ENCODE measurements at regions not wholly inside any gene's neighbourhood (a gene's known extent, or its start where the extent isn't known, plus 50 kb on each side); places are given as distances from the start of the nearest gene placed in this dataset.

DNA sequence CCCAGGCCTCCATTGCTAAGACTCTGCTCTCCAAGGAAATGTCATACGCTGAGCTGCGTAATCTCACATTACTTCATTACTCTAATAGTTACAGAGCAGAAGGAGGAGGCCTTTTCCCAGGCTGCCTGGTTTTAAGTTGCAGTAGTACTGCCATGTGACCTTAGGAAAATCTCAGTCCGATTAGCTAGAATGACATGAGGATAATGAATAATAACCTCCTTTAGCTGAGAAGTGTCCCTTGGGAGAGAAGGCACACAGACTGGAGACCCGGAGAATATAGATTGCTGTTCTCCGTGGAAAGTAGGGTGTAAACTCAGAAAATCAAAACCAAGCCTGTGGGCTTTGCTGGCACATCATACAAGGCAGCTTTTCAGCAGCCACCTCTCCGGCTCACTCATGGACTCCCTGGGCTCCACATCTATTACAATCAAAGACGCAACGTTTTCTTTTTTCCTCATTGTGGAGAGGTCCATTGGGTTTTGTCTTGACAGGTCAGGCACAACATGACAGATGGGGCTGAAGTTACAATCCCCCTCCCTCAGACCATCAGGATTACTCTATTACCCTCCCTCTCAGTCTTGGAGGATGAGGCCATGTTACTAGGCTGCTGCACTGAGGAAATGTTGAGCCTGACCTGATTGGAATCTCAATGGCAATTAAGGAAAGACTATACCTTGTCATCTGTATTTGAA, 134.8 kb upstream of the MB21D2 start:
- ChIA-PET CTCF (interaction anchor here (0.9 to 2.2 kb wide), 2 partner anchors 11 to 14 kb away, joined by 3 to 9 read pairs; no protein-coding TSS in a partner anchor), POLR2A (no interaction called here)
- Histone ChIP-seq H3F3A (replicated peaks; ENCODE audit: insufficient read depth) (no peaks in the 10 kb centered on the region), H3K9me2 (no peaks in the 10 kb centered on the region), H3K4me2 (no peak overlapping the region), H4K20me1 (ENCODE audit: insufficient read depth) (no peaks in the 10 kb centered on the region), H3K9me3 (no peaks in the 10 kb centered on the region), H3K4me1 (ENCODE audit: control insufficient read depth in 1 of 2, insufficient read depth in 2 of 2, low read depth in 1 of 2, low read length in 1 of 2) (no peaks in the 10 kb centered on the region), H3K27me3 (ENCODE audit: insufficient read depth) (no peaks in the 10 kb centered on the region; the same call in 1 of the 2 replicates), H3K27ac (ENCODE audit: low read depth in 2 of 2, low read length in 1 of 2) (no peak overlapping the region), H3K4me3 (ENCODE audit: low read depth in 2 of 2, low read length in 1 of 2) (no peak overlapping the region), H3K36me3 (replicated peaks in 1 of 2; ENCODE audit: control insufficient read depth in 1 of 2, insufficient read depth in 2 of 2, low read length in 1 of 2) (no peaks in the 10 kb centered on the region), H3K9ac (no peak overlapping the region), H2AFZ (ENCODE audit: low read depth) (no peak overlapping the region), H3K79me2 (ENCODE audit: insufficient read depth) (no peaks in the 10 kb centered on the region)
- no peak for DNase-seq
- WGBS (ENCODE audit: low lambda C conversion rate): 39% methylated on average over 8 of the region's 8 CpGs
- no peak for TF ChIP-seq SMC3 (IDR thresholded peaks at IDR 0.05; ENCODE audit: low read depth, low read length)
- TF ChIP-seq MXI1 (IDR thresholded peaks at IDR 0.05; ENCODE audit: low read depth, low read length): no peak
- TF ChIP-seq JUND (IDR thresholded peaks at IDR 0.05): no peak
- no peak for TF ChIP-seq EZH2phosphoT487 (IDR thresholded peaks at IDR 0.05; ENCODE audit: borderline replicate concordance, low read depth)
- no peak for TF ChIP-seq NFIC (IDR thresholded peaks at IDR 0.05; ENCODE audit: borderline replicate concordance)
- TF ChIP-seq NRF1 (IDR thresholded peaks at IDR 0.05; ENCODE audit: low read depth, low read length): no peak
- TF ChIP-seq TEAD4 (IDR thresholded peaks at IDR 0.05; ENCODE audit: borderline replicate concordance, insufficient read depth): no peak
- TF ChIP-seq RFX5 (IDR thresholded peaks at IDR 0.05; ENCODE audit: low read length): no peak
- no peak for TF ChIP-seq PBX3 (IDR thresholded peaks at IDR 0.05)
- TF ChIP-seq TAF1 (IDR thresholded peaks at IDR 0.05; ENCODE audit: borderline replicate concordance, low read depth, low read length): no peak
- TF ChIP-seq IRF3 (IDR thresholded peaks at IDR 0.05; ENCODE audit: low read depth, low read length): no peak
- no peak for TF ChIP-seq MEF2A (IDR thresholded peaks at IDR 0.05; ENCODE audit: borderline replicate concordance, low read depth)

GRCh38 chr3:193053046-193053435, 135.4 kb upstream of the MB21D2 start:
- Histone ChIP-seq H2AFZ (ENCODE audit: low read depth) (no peak overlapping the region), H4K20me1 (ENCODE audit: insufficient read depth) (no peaks in the 10 kb centered on the region), H3K9ac (no peak overlapping the region), H3K4me1 (ENCODE audit: control insufficient read depth in 1 of 2, insufficient read depth in 2 of 2, low read depth in 1 of 2, low read length in 1 of 2) (no peaks in the 10 kb centered on the region), H3K9me2 (no peaks in the 10 kb centered on the region), H3K27me3 (ENCODE audit: insufficient read depth) (no peaks in the 10 kb centered on the region; the same call in 1 of the 2 replicates), H3K79me2 (ENCODE audit: insufficient read depth) (no peaks in the 10 kb centered on the region), H3F3A (replicated peaks; ENCODE audit: insufficient read depth) (no peaks in the 10 kb centered on the region), H3K36me3 (replicated peaks in 1 of 2; ENCODE audit: control insufficient read depth in 1 of 2, insufficient read depth in 2 of 2, low read length in 1 of 2) (no peaks in the 10 kb centered on the region), H3K4me2 (no peak overlapping the region), H3K27ac (ENCODE audit: low read depth in 2 of 2, low read length in 1 of 2) (no peak overlapping the region), H3K9me3 (no peaks in the 10 kb centered on the region), H3K4me3 (ENCODE audit: low read depth in 2 of 2, low read length in 1 of 2) (no peak overlapping the region)
- CTCF ChIA-PET: interaction anchor here (2.2 kb wide), 1 partner anchor 12 kb away, joined by 9 read pairs; no protein-coding TSS in a partner anchor
- POLR2A ChIA-PET: no interaction called here
- DNase-seq: no peak
- TF ChIP-seq POLR2AphosphoS5 (IDR thresholded peaks at IDR 0.05; ENCODE audit: low read depth, low read length) (no peak), RXRA (IDR thresholded peaks at IDR 0.05; ENCODE audit: borderline replicate concordance, low read depth) (no peak)
- TF ChIP-seq, protein P1, sequence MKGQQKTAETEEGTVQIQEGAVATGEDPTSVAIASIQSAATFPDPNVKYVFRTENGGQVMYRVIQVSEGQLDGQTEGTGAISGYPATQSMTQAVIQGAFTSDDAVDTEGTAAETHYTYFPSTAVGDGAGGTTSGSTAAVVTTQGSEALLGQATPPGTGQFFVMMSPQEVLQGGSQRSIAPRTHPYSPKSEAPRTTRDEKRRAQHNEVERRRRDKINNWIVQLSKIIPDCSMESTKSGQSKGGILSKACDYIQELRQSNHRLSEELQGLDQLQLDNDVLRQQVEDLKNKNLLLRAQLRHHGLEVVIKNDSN (IDR thresholded peaks at IDR 0.05; ENCODE audit: borderline replicate concordance, low read depth): no peak
